NB4 (cell line): ENCODE measurements at regions not wholly inside any gene's neighbourhood (a gene's known extent, or its start where the extent isn't known, plus 50 kb on each side); places are given as distances from the start of the nearest gene placed in this dataset.

Experiments used
- DNase-seq: peaks from one replicate; pipeline ENCODE4 v3.0.0; 2010; ENCODE audit warnings: low read depth
- H3K4me3 ChIP-seq: one replicate; pipeline ENCODE4 v1.5.1; 2011; ENCODE audit warnings: mild to moderate bottlenecking, low read depth, low read length, moderate library complexity
- CTCF ChIP-seq: IDR thresholded peaks from one replicate; pipeline ENCODE4 v1.5.1; 2012; ENCODE audit warnings: low read depth, low read length
- MAX ChIP-seq: IDR thresholded peaks from 2 replicates; pipeline ENCODE4 v1.6.1; 2011; ENCODE audit warnings: low read depth, low read length
- MYC ChIP-seq: IDR thresholded peaks from 2 replicates; pipeline ENCODE4 v1.6.1; 2011; ENCODE audit warnings: low read depth, low read length
- POLR2A ChIP-seq: IDR thresholded peaks from 2 replicates; pipeline ENCODE4 v1.6.1; 2011; ENCODE audit warnings: mild to moderate bottlenecking; ENCODE audit not compliant: insufficient read length; ENCODE audit errors: extremely low read depth

- DNase-seq: no peak
- H3K4me3 ChIP-seq: no peak overlapping the region
- TF ChIP-seq MAX (no peak), CTCF (no peak), POLR2A (no peak), MYC (no peak)
Observed at GRCh38 chr13:40863723-40864122, 74.3 kb downstream of the SLC25A15 start.

GRCh38 chr13:40874138-40874779 lies 84.8 kb downstream of the SLC25A15 start:
- DNase-seq: peak; percentile 25
- H3K4me3 ChIP-seq: no peak overlapping the region
- TF ChIP-seq MAX: no peak

GRCh38 chr13:40875044-40875443 lies 85.6 kb downstream of the SLC25A15 start:
- no peak for TF ChIP-seq POLR2A
- TF ChIP-seq MAX: no peak
- no peak overlapping the region for H3K4me3 ChIP-seq
- no peak for DNase-seq

GRCh38 chr13:40875583-40875982 lies 86.2 kb downstream of the SLC25A15 start:
- H3K4me3 ChIP-seq: no peak overlapping the region
- DNase-seq: no peak
- TF ChIP-seq MAX (no peak), POLR2A (no peak), MYC (no peak), CTCF (no peak)

- DNase-seq: no peak
- H3K4me3 ChIP-seq: no peak overlapping the region
Observed at GRCh38 chr13:40876020-40876738, 86.8 kb downstream of the SLC25A15 start.

GRCh38 chr13:40878321-40878720 lies 88.9 kb downstream of the SLC25A15 start:
- H3K4me3 ChIP-seq: no peak overlapping the region
- no peak for TF ChIP-seq POLR2A
- no peak for TF ChIP-seq CTCF
- TF ChIP-seq MAX: no peak
- no peak for TF ChIP-seq MYC
- no peak for DNase-seq

More at GRCh38 chr13:40876020-40876738, 86.8 kb downstream of the SLC25A15 start:
- TF ChIP-seq CTCF: no peak
- TF ChIP-seq MYC: no peak
- no peak for TF ChIP-seq MAX
- TF ChIP-seq POLR2A: no peak
